Body of pancreas (tissue), 4 donors: ENCODE measurements at regions not wholly inside any gene's neighbourhood (a gene's known extent, or its start where the extent isn't known, plus 50 kb on each side); places are given as distances from the start of the nearest gene placed in this dataset.
"Not testable (repeated sequence)": the region's sequence is repeated elsewhere in the genome, so short reads cannot be mapped to it uniquely, and the experiment has no call there.

ENCODE experiments used
- ATAC-seq: fragments of 150-250 bp; one replicate; pipeline ENCODE4 v1.9.1; 2016
- DNase-seq, 4 donors: peaks; one replicate each; pipeline ENCODE4 v3.0.0-alpha.2; 2019
- H3K27ac ChIP-seq, 4 donors: fragments of 200-600 bp; sonication (generic); 1 replicate in 3 of 4; 2 replicates in 1 of 4; pipeline versions ENCODE4 v1.5.1 to v1.6.1; 2016 to 2019; ENCODE audit warnings: mild to moderate bottlenecking in 1 of 4, mixed read lengths in 1 of 4, moderate library complexity in 1 of 4
- H3K27me3 ChIP-seq, 2 donors: fragments of 200-600 bp; sonication (generic); one replicate each; pipeline ENCODE4 v1.6.0; 2016; ENCODE audit warnings: mild to moderate bottlenecking in 1 of 2
- H3K36me3 ChIP-seq, 2 donors: fragments of 200-600 bp; sonication (generic); replicated peaks in 1 of 2; 2 replicates each; pipeline ENCODE4 v1.5.1; 2016; ENCODE audit warnings: low read depth in 2 of 2; ENCODE audit not compliant: insufficient read depth in 1 of 2
- H3K4me1 ChIP-seq: fragments of 200-600 bp; sonication (generic); one replicate; pipeline ENCODE4 v1.6.0; 2016
- H3K4me3 ChIP-seq, 2 donors: fragments of 200-600 bp; sonication (generic); 1 replicate in 1 of 2; 2 replicates in 1 of 2; pipeline ENCODE4 v1.5.1; 2016 to 2019
- H3K9me3 ChIP-seq, 3 donors: fragments of 200-600 bp; sonication (generic); 1 replicate in 2 of 3; 2 replicates in 1 of 3; pipeline ENCODE4 v1.5.1; 2016
- CTCF ChIP-seq, 7 experiments: fragments of 450-650 bp in 4 of 7; fragments of 200-600 bp in 3 of 7; sonication (generic) in 3 of 7; IDR thresholded peaks; one replicate each; pipeline ENCODE4 v1.5.1; 2016 to 2019; ENCODE audit warnings: antibody characterized with exemption in 7 of 7
- POLR2A ChIP-seq, 3 donors: fragments of 450-650 bp; IDR thresholded peaks; one replicate each; pipeline ENCODE4 v1.6.1; 2016; ENCODE audit warnings: antibody characterized with exemption in 3 of 3, mild to moderate bottlenecking in 2 of 3
- WGBS, 2 donors: methylation state at CpG; one replicate each; pipeline ENCODE4 v1.1.5; 2017; 5-methylcytosine and 5-hydroxymethylcytosine counted together
- intact Hi-C: fragments of 100-400 bp; cut with DNase I; formaldehyde crosslinking; loops from one replicate; pipeline ENCODE4 v1.15.1; 2023

GRCh38 chr3:159390656-159391212 is 588.9 kb downstream of the MFSD1 start:
- no peaks in the 10 kb centered on the region for H3K27me3 ChIP-seq
- H3K36me3 ChIP-seq, result no peaks in the 10 kb centered on the region
- TF ChIP-seq CTCF (IDR thresholded peaks at IDR 0.05) (no peak), POLR2A (IDR thresholded peaks at IDR 0.05) (no peak)
- H3K4me3 ChIP-seq, result no peak overlapping the region
- intact Hi-C loops, result no loop called here
- no peak overlapping the region for H3K27ac ChIP-seq
- no peaks in the 10 kb centered on the region for H3K9me3 ChIP-seq
- no peaks in the 10 kb centered on the region for H3K4me1 ChIP-seq
- ATAC-seq, result no peak
- 28 to 41% methylated on average over 1 of the region's 1 CpG for WGBS, 2 donors
- DNase-seq, result no peak

GRCh38 chr3:159397683-159398082 is 591.0 kb upstream of the IL12A start:
- H3K27ac ChIP-seq, H3K4me3 ChIP-seq, H3K36me3 ChIP-seq, DNase-seq, H3K4me1 ChIP-seq, H3K9me3 ChIP-seq, intact Hi-C loops, ATAC-seq, H3K27me3 ChIP-seq: not testable (repeated sequence)
- WGBS, 2 donors, result 66 to 74% methylated on average over 6 to 7 of the region's 7 CpGs

- no peak for ATAC-seq
- no peaks in the 10 kb centered on the region for H3K27me3 ChIP-seq
- H3K36me3 ChIP-seq, result no peaks in the 10 kb centered on the region
- H3K4me1 ChIP-seq, result no peaks in the 10 kb centered on the region
- no peak overlapping the region for H3K4me3 ChIP-seq
- H3K27ac ChIP-seq, result no peak overlapping the region
- WGBS, 2 donors, result 38 to 54% methylated on average over 1 of the region's 1 CpG
- no peaks in the 10 kb centered on the region for H3K9me3 ChIP-seq
- TF ChIP-seq CTCF (IDR thresholded peaks at IDR 0.05) (no peak), POLR2A (IDR thresholded peaks at IDR 0.05) (no peak)
- intact Hi-C loops, result no loop called here
- no peak for DNase-seq
Observed at GRCh38 chr3:159401069-159401468, 587.6 kb upstream of the IL12A start.

- ATAC-seq, H3K36me3 ChIP-seq, H3K4me1 ChIP-seq, DNase-seq, H3K9me3 ChIP-seq, H3K4me3 ChIP-seq, intact Hi-C loops, H3K27me3 ChIP-seq, H3K27ac ChIP-seq: not testable (repeated sequence)
Observed at GRCh38 chr3:159409711-159410110, 578.9 kb upstream of the IL12A start.

- ATAC-seq (no peak), DNase-seq (no peak)
- no peak overlapping the region for H3K4me3 ChIP-seq
- no peaks in the 10 kb centered on the region for H3K4me1 ChIP-seq
- no peaks in the 10 kb centered on the region for H3K9me3 ChIP-seq
- WGBS, 2 donors, result 47% methylated on average over 2 of the region's 2 CpGs
- H3K36me3 ChIP-seq, result no peaks in the 10 kb centered on the region
- no peaks in the 10 kb centered on the region for H3K27me3 ChIP-seq
- intact Hi-C loops, result no loop called here
- TF ChIP-seq POLR2A (IDR thresholded peaks at IDR 0.05), result no peak
- H3K27ac ChIP-seq, result no peak overlapping the region
Observed at GRCh38 chr3:159413319-159413718, 575.3 kb upstream of the IL12A start.

- intact Hi-C loops, result no loop called here
- Histone ChIP-seq H3K9me3 (no peaks in the 10 kb centered on the region), H3K4me3 (no peak overlapping the region), H3K4me1 (no peaks in the 10 kb centered on the region), H3K27ac (no peak overlapping the region), H3K36me3 (no peaks in the 10 kb centered on the region), H3K27me3 (no peaks in the 10 kb centered on the region)
- no peak for TF ChIP-seq CTCF (IDR thresholded peaks at IDR 0.05)
- TF ChIP-seq POLR2A (IDR thresholded peaks at IDR 0.05), result no peak
- no peak for ATAC-seq
- WGBS, 2 donors, result 43 to 54% methylated on average over 2 of the region's 2 CpGs
- DNase-seq, result no peak
Observed at GRCh38 chr3:159416856-159417255, 571.8 kb upstream of the IL12A start.
